ELR (cell line): ENCODE measurements at regions not wholly inside any gene's neighbourhood (a gene's known extent, or its start where the extent isn't known, plus 50 kb on each side); places are given as distances from the start of the nearest gene placed in this dataset.
"Not testable (repeated sequence)": the region's sequence is repeated elsewhere in the genome, so short reads cannot be mapped to it uniquely, and the experiment has no call there.

Experiments used
- DNase-seq: peaks from one replicate; pipeline ENCODE4 v3.0.0-alpha.2; 2015; ENCODE audit warnings: low read depth

- not testable (repeated sequence) for DNase-seq
Measured at GRCh38 chr11:91481875-91482274, 742.7 kb upstream of the FAT3 start.

GRCh38 chr11:91470656-91471055, 754.0 kb upstream of the FAT3 start:
- DNase-seq: no peak

GRCh38 chr11:91459840-91460239, 764.8 kb upstream of the FAT3 start:
- peak; percentile 0 for DNase-seq

GRCh38 chr11:91446267-91446666, 778.4 kb upstream of the FAT3 start:
- DNase-seq: no peak

GRCh38 chr11:91435694-91436395, 788.8 kb upstream of the FAT3 start:
- DNase-seq: no peak

- no peak for DNase-seq
Measured at GRCh38 chr11:91433284-91434010, 791.2 kb upstream of the FAT3 start.

GRCh38 chr11:91421641-91422040, 803.0 kb upstream of the FAT3 start:
- no peak for DNase-seq

- DNase-seq: no peak
Measured at GRCh38 chr11:91407842-91408241, 816.8 kb upstream of the FAT3 start.

GRCh38 chr11:91406009-91406408, 818.6 kb upstream of the FAT3 start:
- no peak for DNase-seq

- no peak for DNase-seq
Measured at GRCh38 chr11:91404344-91404743, 820.3 kb upstream of the FAT3 start.

GRCh38 chr11:91397134-91397468, 827.5 kb upstream of the FAT3 start:
- DNase-seq: no peak

- DNase-seq: no peak
Measured at GRCh38 chr11:91396236-91397133, 828.1 kb upstream of the FAT3 start.

GRCh38 chr11:91394727-91395414, 829.7 kb upstream of the FAT3 start:
- no peak for DNase-seq

- DNase-seq: no peak
Measured at GRCh38 chr11:91394073-91394726, 830.4 kb upstream of the FAT3 start.

- DNase-seq: no peak
Measured at GRCh38 chr11:91382946-91383345, 841.7 kb upstream of the FAT3 start.

- no peak for DNase-seq
Measured at GRCh38 chr11:91374794-91375193, 849.8 kb upstream of the FAT3 start.

- DNase-seq: no peak
Measured at GRCh38 chr11:91373497-91373896, 851.1 kb upstream of the FAT3 start.

- DNase-seq: no peak
Measured at GRCh38 chr11:91366816-91367215, 857.8 kb upstream of the FAT3 start.

GRCh38 chr11:91365986-91366585, 858.5 kb upstream of the FAT3 start:
- no peak for DNase-seq

- DNase-seq: no peak
Measured at GRCh38 chr11:91350931-91351330, 873.7 kb upstream of the FAT3 start.

GRCh38 chr11:91326751-91327150, 897.9 kb upstream of the FAT3 start:
- no peak for DNase-seq
